Ishikawa (cell line): ENCODE measurements at regions not wholly inside any gene's neighbourhood (a gene's known extent, or its start where the extent isn't known, plus 50 kb on each side); places are given as distances from the start of the nearest gene placed in this dataset.

Source experiments
- CREB1 ChIP-seq: IDR thresholded peaks from 2 replicates; pipeline ENCODE4 v1.6.1; 2012; ENCODE audit warnings: low read depth
- EP300 ChIP-seq: IDR thresholded peaks from 2 replicates; pipeline ENCODE4 v1.6.1; 2012; ENCODE audit warnings: borderline replicate concordance
- FOXM1 ChIP-seq: IDR thresholded peaks from 2 replicates; pipeline ENCODE4 v1.6.1; 2012; ENCODE audit warnings: low read depth, borderline replicate concordance
- MAX ChIP-seq: IDR thresholded peaks from 2 replicates; pipeline ENCODE4 v1.6.1; 2012
- RAD21 ChIP-seq: IDR thresholded peaks from 2 replicates; pipeline ENCODE4 v1.6.1; 2012; ENCODE audit warnings: low read depth
- REST ChIP-seq: IDR thresholded peaks from 2 replicates; pipeline ENCODE4 v1.6.1; 2012; ENCODE audit warnings: low read depth, mild to moderate bottlenecking
- TCF12 ChIP-seq: IDR thresholded peaks from 2 replicates; pipeline ENCODE4 v1.6.1; 2012; ENCODE audit warnings: low read depth
- USF1 ChIP-seq: IDR thresholded peaks from 2 replicates; pipeline ENCODE4 v1.6.1; 2012

GRCh38 chr2:78145395-78145996 is 623.3 kb upstream of the LRRTM4 start:
- TF ChIP-seq RAD21 (no peak), FOXM1 (no peak), EP300 (no peak), MAX (no peak), TCF12 (no peak), REST (no peak), CREB1 (no peak), USF1 (no peak)
